GM21786 (cell line): ENCODE measurements at regions not wholly inside any gene's neighbourhood (a gene's known extent, or its start where the extent isn't known, plus 50 kb on each side); places are given as distances from the start of the nearest gene placed in this dataset.

Experiments
- ATAC-seq: cut with Tn5 transposase; IDR thresholded peaks from one replicate; pipeline ENCODE4 v1.9.1; 2021; ENCODE audit not compliant: unreplicated experiment

- ATAC-seq: no peak
These were observed 960.2 kb downstream of the SQOR start for GRCh38 chr15:46595016-46595415.

GRCh38 chr15:46607077-46607476 lies 972.2 kb downstream of the SQOR start:
- ATAC-seq: no peak

- no peak for ATAC-seq
These were observed 981.2 kb downstream of the SQOR start for GRCh38 chr15:46616033-46616432.

DNA sequence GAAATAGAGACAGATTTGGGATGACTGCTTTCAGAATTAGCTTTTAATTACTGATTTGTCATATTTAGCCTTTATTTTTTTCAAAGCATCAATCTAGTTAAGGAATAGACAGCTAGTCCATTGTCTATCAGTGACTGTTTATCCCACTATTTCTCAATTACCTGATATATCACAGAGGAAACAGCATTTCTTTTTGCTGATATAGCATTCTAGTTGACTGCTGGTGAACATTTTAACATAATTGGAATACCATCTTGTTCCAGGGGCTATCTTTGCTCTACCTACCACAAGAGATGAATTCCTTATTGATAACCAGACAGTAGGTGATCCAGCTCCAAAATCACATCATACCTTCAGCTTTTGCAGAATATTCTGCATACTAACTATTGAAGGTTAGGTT lies 982.7 kb downstream of the SQOR start:
- no peak for ATAC-seq

- ATAC-seq: no peak
These were observed 984.2 kb downstream of the SQOR start for GRCh38 chr15:46618984-46619383.

DNA sequence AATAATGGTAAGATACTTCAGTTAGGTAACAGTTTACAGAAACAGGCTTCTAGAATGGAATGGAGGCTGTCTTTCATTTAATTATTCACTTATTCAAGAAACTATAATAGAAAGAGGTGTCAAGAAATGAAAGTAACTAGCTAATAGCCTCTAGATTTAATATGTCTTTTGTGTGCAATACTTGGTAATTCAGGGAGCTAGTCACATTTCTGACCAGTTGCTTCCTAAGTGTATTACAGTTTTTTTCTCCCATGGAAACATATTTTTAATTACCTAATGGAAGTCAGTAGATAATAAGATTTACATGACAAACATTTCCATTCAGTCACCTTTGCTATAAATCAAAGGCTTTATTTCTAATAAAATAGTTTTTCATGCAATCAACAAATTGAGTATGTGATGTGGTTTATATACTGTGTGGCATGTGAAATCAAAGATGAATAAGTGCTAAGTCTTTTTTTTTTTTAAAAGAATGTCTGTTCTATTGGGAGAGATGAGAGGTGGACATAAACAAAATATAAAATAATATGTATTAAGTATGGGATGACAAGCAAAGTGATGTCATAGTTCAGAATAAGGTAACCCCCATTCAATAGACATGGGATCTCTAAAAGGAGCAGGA lies 985.7 kb downstream of the SQOR start:
- no peak for ATAC-seq

- no peak for ATAC-seq
These were observed 988.0 kb downstream of the SQOR start for GRCh38 chr15:46622851-46623250.

- ATAC-seq: no peak
These were observed 1001.4 kb downstream of the SQOR start for GRCh38 chr15:46636206-46636605.

- no peak for ATAC-seq
These were observed 1010.0 kb downstream of the SQOR start for GRCh38 chr15:46644501-46645481.

GRCh38 chr15:46646490-46646889 lies 1011.7 kb downstream of the SQOR start:
- no peak for ATAC-seq

- ATAC-seq: no peak
These were observed 1012.2 kb downstream of the SQOR start for GRCh38 chr15:46647046-46647445.

DNA sequence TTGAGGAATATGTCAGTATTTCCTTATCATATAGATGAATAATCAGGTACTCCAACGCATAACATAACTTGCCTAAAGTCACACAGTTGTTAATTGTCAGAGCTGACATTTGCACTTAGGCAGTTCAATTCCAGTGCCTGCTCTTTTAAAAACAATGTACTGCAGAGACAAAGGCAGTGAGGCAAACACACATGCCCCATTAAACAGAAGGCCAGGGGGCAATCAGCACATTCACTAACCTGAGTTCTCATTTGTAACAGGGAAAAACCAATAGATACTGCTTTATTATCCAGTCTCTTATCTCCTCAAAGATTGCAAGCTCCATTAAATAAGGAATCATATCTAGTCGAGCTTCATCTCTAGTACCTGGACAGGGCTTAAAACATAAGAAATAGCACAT lies 1017.4 kb downstream of the SQOR start:
- no peak for ATAC-seq

GRCh38 chr15:46654993-46655392 lies 1020.2 kb downstream of the SQOR start:
- ATAC-seq: no peak

- ATAC-seq: no peak
These were observed 1025.4 kb downstream of the SQOR start for GRCh38 chr15:46660096-46660842.

DNA sequence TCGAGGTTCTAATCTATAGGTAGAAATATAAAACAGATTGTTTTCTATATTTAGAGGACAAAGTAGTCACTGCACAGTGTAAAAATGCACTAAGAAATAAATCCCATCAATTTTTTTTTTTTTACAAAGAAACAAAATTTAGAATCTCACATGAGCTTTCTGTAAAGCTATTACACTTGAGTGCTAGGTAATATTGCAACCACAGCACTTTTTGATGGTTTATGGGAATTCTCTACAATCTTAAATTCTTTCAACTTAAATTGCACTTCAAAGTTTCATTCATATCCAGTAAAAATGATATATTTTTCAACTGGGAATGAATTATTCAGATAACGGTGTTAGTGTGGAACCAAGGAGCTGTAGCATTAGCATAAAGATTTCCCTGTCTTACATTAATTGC lies 1035.4 kb downstream of the SQOR start:
- no peak for ATAC-seq

DNA sequence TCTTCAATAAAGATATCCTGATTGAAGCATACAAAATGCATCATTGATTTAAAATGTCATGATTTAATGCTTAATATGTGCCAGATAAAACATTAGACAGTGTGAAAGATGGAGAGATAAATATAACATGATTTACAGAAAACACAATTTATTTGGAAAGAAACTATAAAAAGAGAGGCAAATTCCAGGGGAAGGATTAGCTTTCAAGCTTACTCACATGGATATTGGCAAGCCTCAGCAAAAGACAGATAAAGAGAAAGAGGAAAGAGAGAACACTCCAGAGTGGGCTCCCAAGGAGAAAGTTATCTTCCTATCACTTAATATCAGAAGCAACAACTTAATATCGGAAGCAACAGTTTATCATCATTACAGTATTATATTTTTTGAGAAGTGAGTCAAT lies 1036.5 kb downstream of the SQOR start:
- no peak for ATAC-seq

GRCh38 chr15:46672041-46672440 lies 1037.2 kb downstream of the SQOR start:
- ATAC-seq: no peak

- ATAC-seq: no peak
These were observed 1040.8 kb upstream of the SEMA6D start for GRCh38 chr15:46676233-46677206.

DNA sequence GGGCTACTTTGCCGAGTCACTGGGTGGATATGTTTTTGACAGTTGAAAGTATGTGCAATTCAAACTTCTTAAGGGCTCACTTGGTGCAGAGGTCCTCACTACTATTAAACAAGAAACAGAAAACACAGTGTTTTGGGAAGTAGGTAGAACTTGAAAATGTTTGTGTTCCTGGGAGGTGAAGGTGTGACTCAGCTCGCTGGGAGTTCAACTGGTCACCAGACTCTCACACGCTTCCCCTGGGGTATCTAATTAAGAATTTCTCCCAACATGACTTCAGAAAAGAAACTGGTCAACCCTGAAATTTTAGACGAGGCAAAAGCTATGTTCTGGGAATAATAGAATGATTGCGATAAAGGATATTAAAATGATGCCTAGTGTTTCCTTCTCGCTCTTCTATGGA lies 1039.8 kb upstream of the SEMA6D start:
- no peak for ATAC-seq

DNA sequence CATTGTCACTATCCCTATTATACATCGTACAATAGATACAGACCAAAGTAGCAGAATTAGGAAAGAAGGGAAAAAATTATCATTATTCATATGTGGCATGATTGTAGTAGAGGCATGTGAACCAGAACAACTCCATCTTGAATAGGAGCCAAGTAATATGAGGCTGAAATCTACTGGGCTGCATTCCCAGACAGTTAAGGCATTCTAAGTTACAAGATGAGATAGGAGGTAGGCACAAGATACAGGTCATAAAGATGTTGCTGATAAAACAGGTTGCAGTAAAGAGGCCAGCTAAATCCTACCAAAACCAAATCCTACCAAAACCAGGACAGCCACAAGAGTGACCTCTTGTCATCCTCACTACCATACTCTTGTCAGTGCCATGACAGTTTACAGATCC lies 1035.4 kb upstream of the SEMA6D start:
- ATAC-seq: no peak
